ENCODE measurements at regions not wholly inside any gene's neighbourhood (a gene's known extent, or its start where the extent isn't known, plus 50 kb on each side); places are given as distances from the start of the nearest gene placed in this dataset.
A peak's percentile ranks its signal among the peaks of the same experiment; 100 is the strongest.
"Not testable (repeated sequence)": the region's sequence is repeated elsewhere in the genome, so short reads cannot be mapped to it uniquely, and the experiment has no call there.

DNA sequence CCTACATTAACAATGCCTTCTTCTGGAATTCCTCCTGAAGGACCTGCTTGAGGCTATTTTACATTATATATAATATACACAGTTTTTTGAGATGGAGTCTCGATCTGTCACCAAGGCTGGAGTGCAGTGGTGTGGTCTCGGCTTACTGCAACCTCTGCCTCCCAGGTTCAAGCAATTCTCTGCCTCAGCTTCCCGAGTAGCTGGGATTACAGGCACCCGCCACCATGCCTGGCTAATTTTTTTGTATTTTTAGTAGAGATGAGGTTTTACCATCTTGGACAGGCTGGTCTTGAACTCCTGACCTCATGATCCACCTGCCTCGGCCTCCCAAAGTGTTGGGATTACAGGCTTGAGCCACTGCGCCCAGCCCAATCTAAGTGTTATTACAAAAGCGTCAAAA lies 71.9 kb upstream of the PRR23C start:
- not testable (repeated sequence) for DNase-seq

DNA sequence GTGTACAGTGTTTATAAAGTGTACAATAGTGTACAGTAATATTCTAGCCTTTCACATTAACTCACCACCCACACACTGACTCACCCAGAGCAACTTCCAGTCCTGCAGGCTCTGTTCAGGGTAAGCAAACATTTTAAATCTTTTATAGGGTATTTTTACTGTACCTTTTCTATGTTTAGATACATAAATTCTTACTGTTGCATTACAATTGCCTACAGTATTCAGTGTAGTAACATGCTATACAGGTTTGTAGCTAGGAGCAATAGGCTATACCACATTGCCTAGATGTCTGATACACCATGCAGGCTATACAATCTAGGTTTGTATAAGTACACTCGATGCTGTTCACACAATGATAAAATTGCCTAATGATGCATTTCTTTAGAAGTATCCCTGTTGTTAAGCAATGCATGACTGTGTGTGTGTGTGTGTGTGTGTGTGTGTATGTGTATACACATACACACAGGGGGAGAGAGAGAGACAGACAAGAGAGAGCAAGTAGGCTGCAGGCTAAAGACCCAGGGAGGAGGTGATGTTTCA lies 72.5 kb upstream of the PRR23C start:
- DNase-seq: peak; percentile 39

DNA sequence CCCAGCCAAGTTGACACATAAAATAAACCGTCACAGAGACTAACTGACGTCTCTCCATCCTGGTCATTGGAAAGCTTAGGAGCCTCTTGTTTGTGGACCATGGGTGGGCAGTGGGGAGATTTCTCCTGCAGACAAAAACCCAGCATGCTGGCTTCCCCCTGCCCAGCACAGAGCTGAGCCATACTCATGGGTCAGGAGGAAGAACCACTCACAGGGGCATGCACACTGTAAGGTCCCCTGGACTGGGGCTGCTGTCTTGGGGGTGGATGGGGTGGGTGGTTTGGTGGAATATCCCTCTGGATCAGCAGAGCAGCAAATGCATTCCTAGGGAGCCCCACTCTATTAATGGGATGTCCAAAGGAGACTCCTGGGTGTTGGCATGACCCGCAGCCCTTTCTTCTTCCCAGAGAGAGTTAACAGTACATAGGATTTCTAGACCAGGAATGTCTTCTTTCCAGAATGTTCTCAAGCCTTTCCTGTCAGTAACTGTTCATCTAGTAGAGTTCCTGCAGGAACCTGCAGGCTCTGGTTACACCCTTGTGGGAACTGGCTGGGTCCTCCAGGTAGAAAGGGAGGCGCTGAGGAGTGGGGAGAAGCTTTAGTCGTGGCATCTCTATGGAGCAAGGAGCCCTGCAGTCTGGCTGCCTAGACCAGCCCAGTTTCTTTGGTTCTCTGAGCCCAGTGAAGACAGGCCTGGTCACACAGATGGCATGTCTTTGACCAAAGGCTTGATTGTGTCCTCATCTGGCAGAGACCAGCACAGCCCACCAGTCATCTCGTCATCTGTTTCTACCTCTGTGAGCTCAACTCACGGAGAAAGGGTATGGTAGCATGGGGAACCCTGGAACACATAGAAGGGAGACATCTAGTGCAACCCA lies 73.4 kb upstream of the PRR23C start:
- DNase-seq: no peak

- DNase-seq: no peak
Observed at GRCh38 chr3:139118835-139119234, 74.1 kb upstream of the PRR23C start.

GRCh38 chr3:139119331-139120025 lies 74.8 kb upstream of the PRR23C start:
- no peak for DNase-seq

- DNase-seq: peak; percentile 78
Observed at GRCh38 chr3:139120086-139121056, 75.7 kb upstream of the PRR23C start.

DNA sequence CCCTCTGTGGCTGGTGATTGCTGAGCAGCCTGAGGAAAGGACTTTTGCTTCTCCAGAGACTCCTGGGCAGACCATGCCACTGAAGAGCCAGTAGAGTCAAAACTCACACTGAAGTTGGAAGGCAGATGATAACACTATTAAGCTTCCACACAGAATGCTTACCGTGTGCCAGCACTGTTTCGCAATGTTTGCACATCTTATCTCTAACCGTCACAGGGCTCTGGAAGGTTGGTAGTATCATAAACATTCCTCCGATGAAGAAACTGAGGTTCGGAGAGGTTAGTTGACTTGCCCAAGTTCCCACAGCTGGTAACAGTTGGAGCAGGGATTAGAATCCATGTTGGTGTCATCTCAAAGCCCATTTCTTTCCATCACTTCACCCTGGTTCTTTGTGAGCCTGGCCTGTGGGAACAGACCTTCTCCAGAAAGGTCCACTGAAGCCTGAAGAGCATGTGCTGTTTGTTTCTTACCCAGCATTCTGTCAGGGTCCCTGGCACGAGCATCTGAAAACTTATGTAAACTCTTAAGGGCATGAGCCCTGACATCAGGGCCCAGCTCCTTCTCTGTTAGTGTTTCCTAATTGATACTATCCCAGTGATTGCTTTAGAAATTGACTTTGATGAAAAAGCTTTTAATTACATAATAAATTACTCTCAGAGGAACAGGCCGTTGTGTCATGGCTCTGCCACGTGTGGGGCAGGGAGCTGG lies 77.0 kb upstream of the PRR23C start:
- peak; percentile 29 for DNase-seq

- DNase-seq: peak; percentile 75
Observed at GRCh38 chr3:139122221-139122581, 77.5 kb upstream of the PRR23C start.

- no peak for DNase-seq
Observed at GRCh38 chr3:139122612-139123011, 77.9 kb upstream of the PRR23C start.

GRCh38 chr3:139123377-139124095 lies 78.8 kb upstream of the PRR23C start:
- DNase-seq: no peak

DNA sequence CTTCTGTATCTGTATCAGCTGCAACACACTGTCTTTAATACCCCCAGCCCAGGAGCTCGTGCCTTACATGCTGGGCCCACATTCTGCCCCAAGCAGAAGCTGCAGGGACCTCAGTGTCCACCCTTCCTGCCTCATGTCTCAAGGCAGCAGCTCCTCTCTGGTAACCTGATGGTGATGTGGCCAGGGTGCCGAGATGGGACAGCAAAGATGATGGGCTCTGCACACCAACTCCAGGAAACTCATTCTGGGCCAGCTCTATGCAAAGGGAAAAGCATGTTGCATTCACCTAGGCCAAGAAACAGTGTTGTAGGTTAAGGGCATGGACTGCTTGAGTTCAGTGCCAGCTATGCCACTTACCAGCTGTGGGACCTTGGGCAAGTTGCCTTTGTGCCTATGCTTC lies 79.5 kb upstream of the PRR23C start:
- DNase-seq: no peak

DNA sequence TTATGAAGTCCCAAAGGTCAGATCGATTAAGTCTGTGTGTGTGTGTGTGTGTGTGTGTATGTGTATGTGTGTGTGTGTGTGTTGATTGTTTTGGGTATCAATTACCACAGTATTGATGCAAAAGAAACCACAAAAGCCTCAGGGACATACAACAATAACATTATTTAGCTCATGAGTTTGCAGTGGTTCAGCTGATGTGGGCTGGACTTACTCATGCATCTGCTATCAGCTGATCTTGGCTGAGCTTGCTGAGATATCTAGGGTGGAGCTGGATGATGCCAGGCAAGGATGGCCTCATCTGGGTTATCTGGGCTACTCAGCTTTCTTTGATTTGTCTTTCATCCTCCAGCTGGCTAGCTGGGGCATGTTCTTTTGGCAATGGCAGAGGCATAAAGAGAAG lies 82.4 kb upstream of the PRR23C start:
- peak; percentile 28 for DNase-seq

- DNase-seq: not testable (repeated sequence)
Observed at GRCh38 chr3:139127629-139128028, 82.9 kb upstream of the PRR23C start.

DNA sequence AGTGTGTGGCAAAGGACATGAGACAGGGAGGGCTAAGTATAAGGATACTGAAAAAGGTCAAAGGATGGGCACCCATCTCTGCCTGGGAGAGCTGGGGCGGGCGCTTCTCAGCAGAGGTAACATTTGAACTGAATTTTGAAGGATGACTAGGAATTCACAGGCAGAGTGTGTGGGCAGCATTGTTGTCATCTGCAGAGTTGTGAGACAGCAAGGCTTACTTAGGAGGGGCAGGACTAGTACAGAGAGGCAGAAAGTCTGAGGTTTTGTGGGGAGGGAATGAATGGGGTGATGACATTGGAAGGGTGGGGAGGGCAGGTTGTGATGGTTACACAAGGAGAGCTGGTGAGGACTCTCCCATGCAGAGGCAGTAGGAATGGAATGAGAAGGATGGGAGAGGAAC lies 84.1 kb upstream of the PRR23C start:
- DNase-seq: no peak

- no peak for DNase-seq
Observed at GRCh38 chr3:139129892-139130291, 85.2 kb upstream of the PRR23C start.

GRCh38 chr3:139130390-139131140 lies 85.9 kb upstream of the PRR23C start:
- no peak for DNase-seq

DNA sequence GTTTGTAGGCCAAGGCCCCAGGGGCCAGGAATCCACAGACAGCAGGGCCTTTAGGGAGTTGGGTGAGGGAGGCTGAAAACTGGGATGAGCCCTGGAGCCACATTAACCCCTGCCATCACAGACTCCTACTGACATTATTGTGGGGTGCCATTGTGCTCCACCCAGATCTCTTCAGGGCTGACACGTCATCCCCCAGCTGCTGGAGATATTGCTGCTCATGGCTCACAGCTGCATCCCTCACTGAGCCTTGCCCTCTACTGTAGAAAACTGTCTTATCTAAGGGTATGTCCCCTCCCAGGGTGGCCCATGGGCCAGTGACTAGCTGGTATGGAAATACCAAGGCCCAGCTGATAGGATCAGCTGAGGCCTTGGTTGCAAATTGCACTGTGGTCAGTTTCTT lies 87.3 kb upstream of the PRR23C start:
- no peak for DNase-seq

GRCh38 chr3:139132976-139133375 lies 88.3 kb upstream of the PRR23C start:
- no peak for DNase-seq

GRCh38 chr3:139134678-139135372 lies 90.1 kb upstream of the PRR23C start:
- no peak for DNase-seq

GRCh38 chr3:139135657-139136056 lies 91.0 kb upstream of the PRR23C start:
- DNase-seq: no peak
